ENCODE measurements at regions not wholly inside any gene's neighbourhood (a gene's known extent, or its start where the extent isn't known, plus 50 kb on each side); places are given as distances from the start of the nearest gene placed in this dataset.

DNA sequence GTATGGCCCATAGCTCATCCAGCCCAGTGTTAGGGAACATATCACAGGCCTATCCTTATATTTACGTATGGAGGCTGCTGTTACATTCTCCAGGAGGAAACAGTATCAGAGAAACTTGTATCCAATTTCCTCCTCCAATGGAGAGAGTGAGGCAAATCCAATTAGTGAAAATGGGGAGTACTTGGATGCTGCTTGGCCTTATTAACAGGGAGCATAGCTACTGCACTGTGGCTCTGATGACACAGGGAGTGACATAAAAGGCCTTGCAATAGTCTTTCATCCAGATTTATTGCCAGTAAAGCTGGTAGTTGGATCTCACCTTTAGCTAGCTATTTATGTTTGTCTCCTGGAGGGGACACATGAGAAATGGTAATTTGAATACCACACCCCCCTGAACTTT lies 313.2 kb upstream of the MTPN start:
- TF ChIP-seq, protein P1, sequence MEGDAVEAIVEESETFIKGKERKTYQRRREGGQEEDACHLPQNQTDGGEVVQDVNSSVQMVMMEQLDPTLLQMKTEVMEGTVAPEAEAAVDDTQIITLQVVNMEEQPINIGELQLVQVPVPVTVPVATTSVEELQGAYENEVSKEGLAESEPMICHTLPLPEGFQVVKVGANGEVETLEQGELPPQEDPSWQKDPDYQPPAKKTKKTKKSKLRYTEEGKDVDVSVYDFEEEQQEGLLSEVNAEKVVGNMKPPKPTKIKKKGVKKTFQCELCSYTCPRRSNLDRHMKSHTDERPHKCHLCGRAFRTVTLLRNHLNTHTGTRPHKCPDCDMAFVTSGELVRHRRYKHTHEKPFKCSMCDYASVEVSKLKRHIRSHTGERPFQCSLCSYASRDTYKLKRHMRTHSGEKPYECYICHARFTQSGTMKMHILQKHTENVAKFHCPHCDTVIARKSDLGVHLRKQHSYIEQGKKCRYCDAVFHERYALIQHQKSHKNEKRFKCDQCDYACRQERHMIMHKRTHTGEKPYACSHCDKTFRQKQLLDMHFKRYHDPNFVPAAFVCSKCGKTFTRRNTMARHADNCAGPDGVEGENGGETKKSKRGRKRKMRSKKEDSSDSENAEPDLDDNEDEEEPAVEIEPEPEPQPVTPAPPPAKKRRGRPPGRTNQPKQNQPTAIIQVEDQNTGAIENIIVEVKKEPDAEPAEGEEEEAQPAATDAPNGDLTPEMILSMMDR (conservative IDR thresholded peaks at IDR 0.05) = no peak
- Mint-ChIP-seq H3K4me1 (no peaks in the 10 kb centered on the region; a peak in 2 of 4 replicates), H3K4me3 (no peak overlapping the region), H3K9me3 (no peaks in the 10 kb centered on the region), H3K27me3 (ENCODE audit: low read depth) (no peaks in the 10 kb centered on the region), H3K36me3 (ENCODE audit: insufficient read depth in 1 of 3, low read depth in 3 of 3) (no peaks in the 10 kb centered on the region), H3K27ac (no peak overlapping the region)
- Histone ChIP-seq H3K18ac (ENCODE audit: insufficient read length, low read depth, low read length) (no peak overlapping the region), H2BK12ac (ENCODE audit: insufficient read length, low read depth, low read length) (no peak overlapping the region), H4K5ac (ENCODE audit: insufficient read length, low read depth, low read length) (no peak overlapping the region), H4K20me1 (ENCODE audit: control insufficient read depth, insufficient read depth, insufficient read length) (no peaks in the 10 kb centered on the region), H3K9me3 (ENCODE audit: control insufficient read depth, low read depth, low read length) (no peaks in the 10 kb centered on the region), H4K91ac (ENCODE audit: insufficient read length, low read depth, low read length) (no peak overlapping the region), H3K14ac (ENCODE audit: insufficient read depth, low read length) (no peak overlapping the region), H3K79me1 (ENCODE audit: insufficient read depth, low read depth, low read length, poor library complexity, severe bottlenecking) (no peaks in the 10 kb centered on the region), H3T11ph (ENCODE audit: low read length) (no peak overlapping the region), H3K23ac (ENCODE audit: insufficient read length, low read depth, low read length) (no peak overlapping the region), H3K79me2 (ENCODE audit: insufficient read depth, low read length) (no peaks in the 10 kb centered on the region), H3K4ac (ENCODE audit: low read depth, low read length) (no peak overlapping the region), H2AK5ac (ENCODE audit: insufficient read length, low read length) (no peak overlapping the region), H3K27me3 (ENCODE audit: insufficient read depth, low read length) (no peaks in the 10 kb centered on the region), H2BK15ac (ENCODE audit: low read depth, low read length) (no peak overlapping the region), H2BK20ac (ENCODE audit: low read depth, low read length, poor library complexity, severe bottlenecking) (no peak overlapping the region), H4K8ac (replicated peaks; ENCODE audit: insufficient read length, low read depth, low read length) (no peak overlapping the region), H2BK120ac (ENCODE audit: low read depth, low read length, poor library complexity, severe bottlenecking) (no peak overlapping the region), H2AFZ (ENCODE audit: low read length) (no peak overlapping the region), H3K4me2 (ENCODE audit: insufficient read depth, insufficient read length, low read length) (no peak overlapping the region), H2BK5ac (ENCODE audit: insufficient read length, low read length) (no peak overlapping the region), H3K9ac (ENCODE audit: extremely low read depth, insufficient read length, low read length) (no peak overlapping the region), H3K4me1 (ENCODE audit: insufficient read depth, low read length) (no peaks in the 10 kb centered on the region), H3K27ac (ENCODE audit: insufficient read length, low read depth, low read length) (no peak overlapping the region), H3K56ac (ENCODE audit: insufficient read length, low read depth, low read length) (no peak overlapping the region), H3K23me2 (ENCODE audit: insufficient read length, low read depth, low read length, poor library complexity, severe bottlenecking) (no peaks in the 10 kb centered on the region)
- DNase-seq = no peak
- no CpG with 5 or more reads among the region's 1 CpG for WGBS (ENCODE audit: extremely low coverage, insufficient read length, low lambda C conversion rate)
